HepG2 (cell line): ENCODE measurements at regions not wholly inside any gene's neighbourhood (a gene's known extent, or its start where the extent isn't known, plus 50 kb on each side); places are given as distances from the start of the nearest gene placed in this dataset.

Source experiments
- ATAC-seq: fragments of 200-7000 bp; cut with Tn5 transposase; 3 replicates; pipeline ENCODE4 v1.9.1; 2020; ENCODE audit warnings: mild to moderate bottlenecking, moderate library complexity
- BruUV-seq: library from RNA; stranded (reverse); fragments of 400-500 nt; replicated peaks from 2 replicates; lab custom pipeline; 2021; lab: Mats Ljungman, UMichigan
- CTCF ChIA-PET: fragments of 300-600 bp; formaldehyde crosslinking; extraction: SDS; loops from one replicate; lab custom pipeline; 2021; ENCODE audit warnings: low total read pairs, inconsistent platforms, low intra/inter-chr PET ratio; lab: Yijun Ruan, JAX
- POLR2A ChIA-PET: fragments of 350-600 bp; sonication (Branson Sonifier 250); formaldehyde crosslinking; loops from one replicate; lab custom pipeline; 2020; ENCODE audit warnings: antibody characterized with exemption, inconsistent platforms; lab: Yijun Ruan, JAX
- DNase-seq: peaks from one replicate; pipeline ENCODE4 v3.0.0-alpha.2; 2015; ENCODE audit warnings: low spot score
- FAIRE-seq: peaks from 3 replicates; lab custom pipeline; 2011; peaks lifted over from hg19 to GRCh38; lab: Jason Lieb, UNC
- H2AFZ ChIP-seq: one replicate; pipeline ENCODE4 v1.6.1; 2011; ENCODE audit warnings: low read length, inconsistent platforms
- H3K27ac ChIP-seq: fragments of 300-600 bp; 3 replicates; pipeline ENCODE4 v1.8.0; 2011; ENCODE audit warnings: mixed run types, mild to moderate bottlenecking, mixed read lengths, low read length, inconsistent platforms; ENCODE audit not compliant: insufficient read depth; ENCODE audit errors: extremely low read length
- H3K27me3 ChIP-seq, 2 experiments: fragments of 200-600 bp in 1 of 2; 2 replicates in 1 of 2; 3 replicates in 1 of 2; pipeline versions ENCODE4 v1.6.0 to v1.8.0; 2011; ENCODE audit warnings: low read length in 2 of 2, mild to moderate bottlenecking in 2 of 2, moderate library complexity in 2 of 2, inconsistent platforms in 1 of 2; ENCODE audit not compliant: insufficient read depth in 2 of 2, control insufficient read depth in 1 of 2
- H3K36me3 ChIP-seq, 2 experiments: fragments of 200-600 bp in 1 of 2; replicated peaks in 1 of 2; 2 replicates in 1 of 2; 3 replicates in 1 of 2; pipeline versions ENCODE4 v1.5.1 to v1.8.0; 2011; ENCODE audit warnings: low read length in 2 of 2, inconsistent platforms in 1 of 2; ENCODE audit not compliant: insufficient read depth in 2 of 2, control insufficient read depth in 1 of 2
- H3K4me1 ChIP-seq: 2 replicates; pipeline ENCODE4 v1.5.1; 2012; ENCODE audit warnings: low read length, inconsistent platforms; ENCODE audit not compliant: insufficient read depth
- H3K4me2 ChIP-seq: 2 replicates; pipeline ENCODE4 v1.6.0; 2011; ENCODE audit warnings: low read depth, low read length, inconsistent platforms
- H3K4me3 ChIP-seq, 3 experiments: fragments of 200-600 bp in 1 of 3; sonication (generic), shearing (Covaris generic) in 1 of 3; replicated peaks in 1 of 3; 2 replicates each; pipeline ENCODE4 v1.5.1; 2011 to 2016; ENCODE audit warnings: low read length in 3 of 3, inconsistent platforms in 2 of 3, low read depth in 2 of 3, mild to moderate bottlenecking in 2 of 3, control low read depth in 1 of 3, mixed read lengths in 1 of 3; ENCODE audit not compliant: insufficient read depth in 1 of 3
- H3K79me2 ChIP-seq: one replicate; pipeline ENCODE4 v1.6.1; 2011; ENCODE audit warnings: low read length, inconsistent platforms; ENCODE audit not compliant: insufficient read depth
- H3K9ac ChIP-seq: 2 replicates; pipeline ENCODE4 v1.6.0; 2011; ENCODE audit warnings: mild to moderate bottlenecking, low read depth, low read length, inconsistent platforms; ENCODE audit not compliant: insufficient read depth
- H3K9me3 ChIP-seq: 2 replicates; pipeline ENCODE4 v1.5.1; 2012; ENCODE audit warnings: mild to moderate bottlenecking, low read length
- H4K20me1 ChIP-seq: 2 replicates; pipeline ENCODE4 v1.6.0; 2011; ENCODE audit warnings: inconsistent platforms, mild to moderate bottlenecking, low read length, moderate library complexity; ENCODE audit not compliant: insufficient read depth
- ATF7-NPFF ChIP-seq: sonication (generic); formaldehyde crosslinking; IDR thresholded peaks from 2 replicates; pipeline ENCODE4 v1.8.1; 2023; ENCODE audit warnings: mild to moderate bottlenecking, low read depth, missing genetic modification reagents, moderate library complexity
- FOXJ3 ChIP-seq: sonication (generic); formaldehyde crosslinking; IDR thresholded peaks from 2 replicates; pipeline ENCODE4 v1.4.0; 2020; ENCODE audit warnings: missing genetic modification reagents, mild to moderate bottlenecking, borderline replicate concordance
- HOXD1 ChIP-seq: sonication (generic); formaldehyde crosslinking; IDR thresholded peaks from 2 replicates; pipeline ENCODE4 v1.5.0; 2020; ENCODE audit warnings: missing genetic modification reagents
- JDP2 ChIP-seq: sonication (generic); formaldehyde crosslinking; IDR thresholded peaks from 2 replicates; pipeline ENCODE4 v1.8.1; 2022; ENCODE audit warnings: missing genetic modification reagents, borderline replicate concordance
- PTBP1 ChIP-seq: fragments of 200-400 bp; formaldehyde crosslinking; IDR thresholded peaks from 2 replicates; pipeline ENCODE4 v1.6.1; 2018; ENCODE audit warnings: low read length, low read depth; ENCODE audit not compliant: poor library complexity, severe bottlenecking
- TBL1XR1 ChIP-seq: fragments of 150-350 bp; IDR thresholded peaks from 2 replicates; pipeline ENCODE4 v1.6.1; 2014; ENCODE audit warnings: borderline replicate concordance, low read length; ENCODE audit not compliant: partially characterized antibody
- TEAD3 ChIP-seq: optimal IDR thresholded peaks from 2 replicates; pipeline ENCODE3; 2016; ENCODE audit warnings: borderline replicate concordance
- ZBTB42 ChIP-seq: sonication (generic); formaldehyde crosslinking; IDR thresholded peaks from 2 replicates; pipeline ENCODE4 v1.5.0; 2020; ENCODE audit warnings: mild to moderate bottlenecking, missing genetic modification reagents
- ZNF775 ChIP-seq: sonication (generic); formaldehyde crosslinking; IDR thresholded peaks from 2 replicates; pipeline ENCODE4 v1.4.0; 2020; ENCODE audit warnings: missing genetic modification reagents, mild to moderate bottlenecking, moderate library complexity, borderline replicate concordance
- whole genome bisulfite sequencing: methylation state at CpG from one replicate; pipeline ENCODE4 v1.1.6; 2017; ENCODE audit warnings: low lambda C conversion rate; 5-methylcytosine and 5-hydroxymethylcytosine counted together
- in situ Hi-C: cut with HindIII; loops from 2 replicates; pipeline ENCODE4 v1.10.0; 2017; ENCODE audit warnings: low pct_unique_long_range_greater_than_20kb; ENCODE audit not compliant: extremely low pct_ligation_motif_present
- intact Hi-C: fragments of 100-400 bp; cut with micrococcal nuclease; formaldehyde crosslinking; loops from one replicate; pipeline ENCODE4 v1.10.0; 2022; ENCODE audit not compliant: unreplicated experiment
- TF ChIP-seq, protein P1 (sequence below): sonication (generic); formaldehyde crosslinking; IDR thresholded peaks from 2 replicates; pipeline ENCODE4 v1.5.1; 2020; ENCODE audit warnings: mild to moderate bottlenecking, missing genetic modification reagents
- TF ChIP-seq, protein P2 (sequence below): sonication (generic); formaldehyde crosslinking; IDR thresholded peaks from 2 replicates; pipeline ENCODE4 v1.4.0; 2020; ENCODE audit warnings: missing genetic modification reagents

DNA sequence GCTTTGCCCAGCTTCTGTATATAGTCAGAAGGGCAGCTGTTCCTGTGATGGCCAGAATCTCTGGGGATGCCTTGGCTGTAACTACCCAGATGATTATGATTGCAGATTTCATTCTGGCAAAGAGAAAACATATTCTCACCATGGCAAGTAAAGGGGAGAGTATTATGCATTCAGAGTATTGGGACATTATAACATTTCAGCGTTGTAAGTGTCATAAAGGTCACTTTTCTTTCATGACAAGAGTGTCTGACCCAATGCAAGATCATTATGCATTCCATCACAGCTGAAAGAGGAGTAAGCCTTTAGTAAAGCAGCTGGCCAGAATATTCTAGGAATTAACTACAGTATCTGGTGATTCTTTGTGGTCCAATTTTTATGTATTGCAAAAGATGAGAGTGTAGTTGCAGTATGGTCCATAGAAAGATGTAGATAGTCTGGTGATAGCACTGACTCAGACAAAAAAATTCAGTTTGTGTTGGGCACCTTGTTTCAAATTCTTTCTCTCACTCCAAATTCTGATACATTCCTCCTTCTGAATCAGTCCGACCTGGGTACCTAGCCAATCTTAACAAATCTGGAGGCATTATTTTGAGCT is 2366.3 kb downstream of the PCDH7 start:
- Histone ChIP-seq H3K36me3 (no peaks in the 10 kb centered on the region), H3K27me3 (no peaks in the 10 kb centered on the region), H3K4me1 (no peaks in the 10 kb centered on the region), H4K20me1 (no peaks in the 10 kb centered on the region), H3K79me2 (no peaks in the 10 kb centered on the region), H3K9ac (no peak overlapping the region), H3K4me3 (no peak overlapping the region), H3K9me3 (no peaks in the 10 kb centered on the region), H3K4me2 (no peak overlapping the region), H2AFZ (no peak overlapping the region), H3K27ac (no peak overlapping the region)
- in situ Hi-C loops = no loop called here
- WGBS = 0% methylated on average over 2 of the region's 2 CpGs
- CTCF ChIA-PET = no interaction called here
- intact Hi-C loops = no loop called here
- FAIRE-seq = no peak
- ATAC-seq = no peak
- POLR2A ChIA-PET = no interaction called here
- DNase-seq = no peak
- no TSS peak for BruUV-seq
- TF ChIP-seq JDP2 (CRISPR knock-in tag) (no peak), TBL1XR1 (no peak), ZNF775 (CRISPR knock-in tag) (no peak), TEAD3 (CRISPR knock-in tag) (no peak), HOXD1 (CRISPR knock-in tag) (no peak), ZBTB42 (CRISPR knock-in tag) (no peak), PTBP1 (no peak), FOXJ3 (CRISPR knock-in tag) (no peak), ATF7-NPFF (CRISPR knock-in tag) (no peak)
- TF ChIP-seq, protein P1, sequence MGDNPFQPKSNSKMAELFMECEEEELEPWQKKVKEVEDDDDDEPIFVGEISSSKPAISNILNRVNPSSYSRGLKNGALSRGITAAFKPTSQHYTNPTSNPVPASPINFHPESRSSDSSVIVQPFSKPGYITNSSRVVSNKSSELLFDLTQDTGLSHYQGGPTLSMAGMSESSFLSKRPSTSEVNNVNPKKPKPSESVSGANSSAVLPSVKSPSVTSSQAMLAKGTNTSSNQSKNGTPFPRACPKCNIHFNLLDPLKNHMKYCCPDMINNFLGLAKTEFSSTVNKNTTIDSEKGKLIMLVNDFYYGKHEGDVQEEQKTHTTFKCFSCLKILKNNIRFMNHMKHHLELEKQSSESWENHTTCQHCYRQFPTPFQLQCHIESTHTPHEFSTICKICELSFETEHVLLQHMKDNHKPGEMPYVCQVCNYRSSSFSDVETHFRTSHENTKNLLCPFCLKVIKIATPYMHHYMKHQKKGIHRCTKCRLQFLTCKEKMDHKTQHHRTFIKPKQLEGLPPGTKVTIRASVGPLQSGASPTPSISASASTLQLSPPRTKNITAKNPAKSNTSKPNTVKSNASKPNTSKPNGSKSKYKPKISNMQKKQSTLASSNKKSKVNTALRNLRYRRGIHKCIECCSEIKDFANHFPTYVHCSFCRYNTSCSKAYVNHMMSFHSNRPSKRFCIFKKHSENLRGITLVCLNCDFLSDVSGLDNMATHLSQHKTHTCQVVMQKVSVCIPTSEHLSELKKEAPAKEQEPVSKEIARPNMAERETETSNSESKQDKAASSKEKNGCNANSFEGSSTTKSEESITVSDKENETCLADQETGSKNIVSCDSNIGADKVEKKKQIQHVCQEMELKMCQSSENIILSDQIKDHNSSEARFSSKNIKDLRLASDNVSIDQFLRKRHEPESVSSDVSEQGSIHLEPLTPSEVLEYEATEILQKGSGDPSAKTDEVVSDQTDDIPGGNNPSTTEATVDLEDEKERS = no peak
- TF ChIP-seq, protein P2, sequence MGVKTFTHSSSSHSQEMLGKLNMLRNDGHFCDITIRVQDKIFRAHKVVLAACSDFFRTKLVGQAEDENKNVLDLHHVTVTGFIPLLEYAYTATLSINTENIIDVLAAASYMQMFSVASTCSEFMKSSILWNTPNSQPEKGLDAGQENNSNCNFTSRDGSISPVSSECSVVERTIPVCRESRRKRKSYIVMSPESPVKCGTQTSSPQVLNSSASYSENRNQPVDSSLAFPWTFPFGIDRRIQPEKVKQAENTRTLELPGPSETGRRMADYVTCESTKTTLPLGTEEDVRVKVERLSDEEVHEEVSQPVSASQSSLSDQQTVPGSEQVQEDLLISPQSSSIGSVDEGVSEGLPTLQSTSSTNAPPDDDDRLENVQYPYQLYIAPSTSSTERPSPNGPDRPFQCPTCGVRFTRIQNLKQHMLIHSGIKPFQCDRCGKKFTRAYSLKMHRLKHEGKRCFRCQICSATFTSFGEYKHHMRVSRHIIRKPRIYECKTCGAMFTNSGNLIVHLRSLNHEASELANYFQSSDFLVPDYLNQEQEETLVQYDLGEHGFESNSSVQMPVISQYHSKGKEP (CRISPR knock-in tag) = no peak
